ENCODE measurements at regions not wholly inside any gene's neighbourhood (a gene's known extent, or its start where the extent isn't known, plus 50 kb on each side); places are given as distances from the start of the nearest gene placed in this dataset.
"Not testable (repeated sequence)": the region's sequence is repeated elsewhere in the genome, so short reads cannot be mapped to it uniquely, and the experiment has no call there.

GRCh38 chr1:98325646-98326440 lies 335.7 kb upstream of the SNX7 start:
- DNase-seq, result no peak

- no peak for DNase-seq
These were observed 337.6 kb upstream of the SNX7 start for GRCh38 chr1:98323906-98324358.

GRCh38 chr1:98323388-98323787 lies 338.1 kb upstream of the SNX7 start:
- DNase-seq, result no peak

- DNase-seq, result no peak
These were observed 338.6 kb upstream of the SNX7 start for GRCh38 chr1:98322966-98323365.

DNA sequence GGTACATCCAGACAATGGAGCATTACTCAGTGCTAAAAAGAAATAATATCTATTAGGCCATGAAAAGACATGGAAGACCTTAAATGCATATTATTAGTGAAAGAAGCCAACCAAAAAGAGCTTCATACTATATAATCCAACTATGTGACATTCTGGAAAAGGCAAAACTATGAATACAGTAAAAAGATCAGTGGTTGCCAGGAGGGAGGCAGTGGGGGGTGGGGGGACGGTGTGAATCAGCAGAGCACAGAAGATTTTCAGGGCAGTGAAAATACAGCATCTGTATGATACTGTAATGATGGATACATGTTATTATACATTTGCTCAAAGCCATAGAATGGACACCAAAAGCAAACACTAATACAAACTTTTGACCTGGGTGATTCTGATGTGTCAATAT lies 339.4 kb upstream of the SNX7 start:
- DNase-seq, result no peak

GRCh38 chr1:98321191-98321590 lies 340.3 kb upstream of the SNX7 start:
- DNase-seq, result no peak

DNA sequence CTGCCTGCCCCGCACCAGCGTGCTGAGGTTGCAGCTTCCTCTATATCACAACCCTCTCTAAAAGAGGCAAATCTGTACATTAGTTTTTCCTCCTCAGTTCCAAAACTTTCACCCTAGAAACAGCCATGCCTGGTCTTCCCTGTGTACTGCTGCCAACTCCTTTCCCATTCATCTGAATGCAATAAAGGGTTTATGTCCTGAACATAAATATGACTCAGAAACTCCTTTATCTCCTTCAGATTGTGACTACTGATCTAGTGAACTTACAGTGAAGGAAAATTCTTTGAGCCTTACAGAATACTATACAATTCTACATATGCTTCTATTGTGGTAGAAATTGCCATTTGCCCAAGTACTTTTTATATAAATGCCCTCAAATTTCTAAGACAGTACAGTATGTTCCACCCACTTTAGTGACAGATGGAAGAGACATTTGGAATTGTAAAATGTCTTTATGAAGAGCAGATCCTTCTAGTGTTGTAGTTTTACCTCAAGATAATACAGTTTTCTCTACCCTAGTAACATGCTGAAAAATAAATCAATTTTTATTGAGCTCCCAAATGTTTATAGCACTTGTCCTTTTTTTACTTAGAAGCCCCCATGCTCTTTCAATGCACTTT lies 345.1 kb upstream of the SNX7 start:
- DNase-seq, result no peak

DNA sequence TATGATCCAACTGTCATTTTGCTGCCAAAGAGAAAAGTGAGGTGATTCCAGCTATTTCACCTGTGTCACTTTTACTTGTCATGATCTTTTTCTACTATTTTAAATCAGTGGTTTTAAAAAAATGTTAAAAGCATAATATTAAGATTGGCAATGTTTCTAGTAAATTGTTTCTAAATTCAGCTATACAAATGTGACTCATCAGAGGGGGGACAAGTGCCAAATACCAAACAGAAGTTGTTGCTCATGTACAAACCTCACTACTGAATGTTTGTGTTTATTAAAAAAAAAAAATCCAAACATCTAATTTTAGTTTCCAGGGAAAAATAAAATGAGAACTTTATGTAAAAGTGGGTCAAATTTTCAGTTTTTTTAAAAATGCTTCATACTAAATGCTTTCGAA lies 346.2 kb upstream of the SNX7 start:
- no peak for DNase-seq

GRCh38 chr1:98314601-98315000 lies 346.9 kb upstream of the SNX7 start:
- DNase-seq, result no peak

- DNase-seq, result no peak
These were observed 354.9 kb upstream of the SNX7 start for GRCh38 chr1:98306517-98307089.

GRCh38 chr1:98305362-98305761 lies 356.2 kb upstream of the SNX7 start:
- no peak for DNase-seq

DNA sequence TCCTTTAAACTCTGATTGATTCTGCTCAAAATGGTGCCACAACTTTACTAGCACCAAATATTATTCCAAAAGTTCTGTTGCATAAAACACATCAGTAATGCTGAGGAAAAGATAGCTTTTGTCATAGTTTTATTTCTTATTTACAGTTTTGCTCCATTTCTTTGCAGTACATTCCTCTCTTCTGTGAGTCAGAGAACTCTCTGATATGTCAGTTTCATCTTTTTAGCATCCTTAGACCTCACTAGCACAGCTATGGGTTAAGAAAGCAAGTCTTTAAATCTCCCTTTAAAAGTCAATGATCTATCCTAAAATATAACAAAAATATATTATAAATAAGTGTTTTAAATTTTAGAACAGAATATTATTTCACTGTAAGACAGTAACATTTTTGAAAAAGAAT lies 356.6 kb upstream of the SNX7 start:
- DNase-seq, result no peak

GRCh38 chr1:98299861-98300260 lies 361.7 kb upstream of the SNX7 start:
- no peak for DNase-seq

DNA sequence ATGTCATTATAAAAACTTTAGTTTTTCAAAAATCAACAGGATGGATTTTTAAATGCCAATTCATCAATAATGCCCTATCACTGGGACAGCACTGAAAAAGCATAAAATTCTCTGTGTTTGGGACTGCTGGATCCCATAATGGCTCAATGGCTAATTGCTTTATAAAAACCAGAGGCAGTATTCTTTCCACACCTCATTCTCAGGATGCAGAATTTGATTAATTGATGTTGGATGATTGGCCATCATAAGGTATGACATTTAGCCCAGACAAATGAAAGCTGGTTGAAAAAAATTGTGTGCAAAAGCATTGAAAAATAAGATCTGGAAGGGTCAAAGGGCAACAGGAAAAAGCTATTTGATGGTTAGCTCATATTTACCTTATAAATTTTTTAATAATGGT lies 362.2 kb upstream of the SNX7 start:
- DNase-seq, result no peak

DNA sequence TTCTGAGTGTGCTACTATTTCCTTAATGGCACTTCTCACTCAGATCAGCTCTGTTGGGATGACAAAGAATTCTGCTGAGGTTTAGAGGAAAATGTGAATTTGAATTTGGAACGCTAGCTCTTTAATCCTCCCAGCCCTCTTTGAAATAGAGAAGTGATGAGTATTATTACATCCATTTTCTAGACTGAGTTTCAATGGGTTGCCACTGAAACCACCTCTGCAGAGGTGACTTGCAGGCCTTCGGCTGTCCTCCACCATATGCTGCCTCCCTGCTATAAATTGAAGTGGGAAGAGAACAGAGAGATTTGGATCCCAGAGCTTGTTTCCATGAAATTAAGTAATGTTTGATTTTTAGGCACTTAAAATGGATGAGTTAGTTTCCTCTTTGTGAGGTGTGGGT lies 363.2 kb upstream of the SNX7 start:
- DNase-seq, result no peak

DNA sequence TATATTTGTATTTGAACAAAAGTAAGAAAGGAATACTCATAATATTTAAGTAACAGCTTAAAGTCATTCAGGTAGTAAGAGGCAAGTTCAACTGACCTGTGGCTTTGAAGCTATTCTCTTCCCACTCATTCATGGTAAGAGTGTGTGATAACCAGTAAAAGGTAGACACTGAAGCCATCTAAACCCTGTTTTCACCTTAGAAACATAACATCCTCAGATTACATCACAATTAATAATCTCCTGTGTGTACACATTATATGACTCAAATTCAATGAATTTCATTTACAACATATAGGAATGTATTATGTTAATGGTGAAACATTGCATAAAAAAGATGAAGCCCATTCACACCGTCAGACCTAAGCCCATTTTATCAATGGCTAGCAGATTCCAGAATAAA lies 364.8 kb upstream of the SNX7 start:
- no peak for DNase-seq

DNA sequence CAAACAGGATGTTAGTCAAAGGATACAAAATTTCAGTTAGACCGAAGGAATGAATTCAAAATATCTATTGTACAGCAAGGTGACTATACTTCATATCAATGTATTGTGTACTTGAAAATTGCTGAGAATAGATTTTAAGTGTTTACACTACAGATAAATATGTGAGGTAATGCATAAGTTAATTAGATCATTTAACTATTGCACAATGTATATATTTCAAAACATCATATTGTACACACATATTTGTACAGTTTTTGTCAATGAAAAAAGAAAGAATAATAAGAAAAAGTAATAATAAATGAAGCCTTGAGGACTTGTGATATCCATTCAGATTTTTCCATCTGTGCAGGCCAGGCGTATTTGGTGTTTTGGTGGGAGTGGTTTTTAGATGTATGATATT lies 367.4 kb upstream of the SNX7 start:
- no peak for DNase-seq

GRCh38 chr1:98292994-98293393 lies 368.5 kb upstream of the SNX7 start:
- DNase-seq, result no peak

DNA sequence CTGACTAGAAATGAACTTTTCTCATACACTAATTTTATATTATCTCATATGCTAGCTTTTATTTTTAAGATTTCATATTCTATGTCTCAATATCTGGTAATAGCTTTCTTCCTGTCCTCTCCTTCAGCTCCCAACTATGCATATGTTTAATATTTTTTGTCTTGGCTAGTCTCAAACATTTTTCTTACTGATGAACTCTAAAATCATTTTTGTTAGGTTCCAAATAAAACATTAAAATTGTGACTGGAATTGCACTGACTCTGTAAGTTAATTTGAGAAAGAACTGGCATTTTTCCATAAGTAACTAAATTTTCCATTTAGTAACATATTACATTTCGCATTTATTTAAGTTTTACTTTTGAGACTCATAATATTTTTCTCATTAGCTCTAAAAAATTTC lies 368.5 kb upstream of the DPYD start:
- no peak for DNase-seq

DNA sequence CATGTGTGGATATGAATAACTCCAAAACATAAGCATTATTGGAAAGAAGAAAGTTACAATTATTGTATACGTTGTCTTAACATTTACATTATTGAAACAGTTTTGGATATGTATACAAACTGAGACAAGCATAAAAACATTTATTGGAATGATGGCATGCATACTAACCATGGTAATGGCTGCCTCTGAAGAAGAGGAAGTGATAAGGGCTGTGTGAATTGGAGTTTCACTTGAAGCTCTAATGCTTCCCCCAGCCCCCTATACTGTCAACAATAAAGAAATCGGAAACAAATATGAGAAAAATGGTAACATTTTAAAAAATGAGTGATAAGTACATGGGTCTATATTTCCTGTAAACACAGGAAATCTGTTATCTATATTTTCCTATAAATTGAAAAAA lies 367.7 kb upstream of the DPYD start:
- no peak for DNase-seq

DNA sequence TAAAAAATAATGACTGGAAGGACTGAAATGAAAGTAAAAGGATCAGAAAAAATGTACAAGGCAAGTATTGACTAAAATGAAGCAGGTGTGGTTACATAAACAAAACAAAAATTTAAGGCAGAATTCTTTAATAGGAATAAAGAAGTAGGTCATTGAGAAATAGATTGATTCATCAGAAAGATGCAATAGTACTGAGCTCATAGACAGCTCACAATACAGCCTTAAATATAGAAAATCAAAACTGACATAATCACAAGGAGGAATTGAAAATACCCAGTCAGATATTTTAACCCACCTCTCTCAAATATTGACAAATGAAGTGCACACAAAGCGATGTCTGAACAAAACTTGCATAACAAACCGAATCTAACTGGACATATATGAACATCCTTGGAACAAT lies 366.8 kb upstream of the DPYD start:
- no peak for DNase-seq

DNA sequence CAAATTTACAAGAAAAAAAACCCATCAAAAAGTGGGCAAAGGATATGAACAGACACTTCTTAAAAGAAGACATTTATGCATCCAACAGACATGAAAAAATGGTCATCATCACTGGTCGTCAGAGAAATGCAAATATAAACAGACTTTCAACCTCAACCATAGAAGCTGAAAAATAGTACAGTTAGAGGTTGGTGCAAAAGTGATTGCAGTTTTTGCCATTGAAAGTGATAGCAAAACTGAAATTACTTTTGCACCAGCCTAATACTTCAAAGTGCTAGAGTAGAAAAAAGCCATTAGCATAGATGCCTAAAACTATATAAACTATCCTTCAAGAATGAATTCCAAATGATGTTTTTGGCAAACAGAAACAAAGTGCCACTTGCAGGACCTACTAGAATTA lies 365.8 kb upstream of the DPYD start:
- DNase-seq, result no peak

- DNase-seq, result not testable (repeated sequence)
These were observed 364.5 kb upstream of the DPYD start for GRCh38 chr1:98285286-98285685.

GRCh38 chr1:98280049-98280448 lies 359.2 kb upstream of the DPYD start:
- no peak for DNase-seq
